ENCODE measurements at regions not wholly inside any gene's neighbourhood (a gene's known extent, or its start where the extent isn't known, plus 50 kb on each side); places are given as distances from the start of the nearest gene placed in this dataset.
"Not testable (repeated sequence)": the region's sequence is repeated elsewhere in the genome, so short reads cannot be mapped to it uniquely, and the experiment has no call there.

GRCh38 chr13:52324831-52325230 lies 81.1 kb downstream of the THSD1 start:
- DNase-seq; intact Hi-C loops (cut with DNase I); H3K9me3 ChIP-seq; H3K36me3 ChIP-seq; H3K4me3 ChIP-seq; H3K27ac ChIP-seq; H3K4me1 ChIP-seq; H3K27me3 ChIP-seq; ATAC-seq: not testable (repeated sequence)

- H3K36me3 ChIP-seq: no peaks in the 10 kb centered on the region
- intact Hi-C loops (cut with DNase I): no loop called here
- ATAC-seq: no peak
- no peak for DNase-seq
- no peaks in the 10 kb centered on the region for H3K27me3 ChIP-seq
- no peaks in the 10 kb centered on the region for H3K4me1 ChIP-seq
- H3K4me3 ChIP-seq: no peak overlapping the region
- H3K27ac ChIP-seq: no peak overlapping the region
- no peaks in the 10 kb centered on the region for H3K9me3 ChIP-seq
- no peak for TF ChIP-seq CTCF (IDR thresholded peaks at IDR 0.05)
These were observed 86.1 kb downstream of the THSD1 start for GRCh38 chr13:52319876-52320275.

- H3K4me1 ChIP-seq; DNase-seq; H3K27me3 ChIP-seq; H3K27ac ChIP-seq; H3K4me3 ChIP-seq; H3K36me3 ChIP-seq; H3K9me3 ChIP-seq; ATAC-seq; intact Hi-C loops (cut with DNase I): not testable (repeated sequence)
These were observed 96.1 kb downstream of the THSD1 start for GRCh38 chr13:52309833-52310232.

- DNase-seq; H3K4me1 ChIP-seq; H3K36me3 ChIP-seq; H3K9me3 ChIP-seq; ATAC-seq; H3K27ac ChIP-seq; H3K4me3 ChIP-seq; H3K27me3 ChIP-seq; intact Hi-C loops (cut with DNase I): not testable (repeated sequence)
These were observed 99.6 kb downstream of the THSD1 start for GRCh38 chr13:52306336-52306735.

- H3K27ac ChIP-seq; H3K4me1 ChIP-seq; H3K27me3 ChIP-seq; DNase-seq; ATAC-seq; H3K36me3 ChIP-seq; H3K9me3 ChIP-seq; H3K4me3 ChIP-seq; intact Hi-C loops (cut with DNase I): not testable (repeated sequence)
These were observed 102.9 kb downstream of the THSD1 start for GRCh38 chr13:52303098-52303497.

- H3K36me3 ChIP-seq; H3K4me1 ChIP-seq; intact Hi-C loops (cut with DNase I); H3K9me3 ChIP-seq; DNase-seq; ATAC-seq; H3K27me3 ChIP-seq; H3K27ac ChIP-seq; H3K4me3 ChIP-seq: not testable (repeated sequence)
These were observed 103.3 kb downstream of the THSD1 start for GRCh38 chr13:52302688-52303087.

GRCh38 chr13:52301810-52302400 lies 104.1 kb downstream of the THSD1 start:
- intact Hi-C loops (cut with DNase I); H3K4me3 ChIP-seq; H3K4me1 ChIP-seq; ATAC-seq; H3K27ac ChIP-seq; H3K27me3 ChIP-seq; H3K36me3 ChIP-seq; H3K9me3 ChIP-seq; DNase-seq: not testable (repeated sequence)

- H3K9me3 ChIP-seq; H3K4me1 ChIP-seq; DNase-seq; H3K27ac ChIP-seq; H3K27me3 ChIP-seq; H3K36me3 ChIP-seq; H3K4me3 ChIP-seq; ATAC-seq; intact Hi-C loops (cut with DNase I): not testable (repeated sequence)
These were observed 107.8 kb downstream of the THSD1 start for GRCh38 chr13:52298079-52298661.

GRCh38 chr13:52288891-52289290 lies 117.1 kb downstream of the THSD1 start:
- intact Hi-C loops (cut with DNase I); H3K27me3 ChIP-seq; H3K4me1 ChIP-seq; H3K36me3 ChIP-seq; ATAC-seq; H3K9me3 ChIP-seq; H3K27ac ChIP-seq; H3K4me3 ChIP-seq; DNase-seq: not testable (repeated sequence)

GRCh38 chr13:52281387-52281786 lies 122.0 kb upstream of the NEK3 start:
- H3K9me3 ChIP-seq; H3K36me3 ChIP-seq; intact Hi-C loops (cut with DNase I); H3K4me1 ChIP-seq; ATAC-seq; DNase-seq; H3K27ac ChIP-seq; H3K4me3 ChIP-seq; H3K27me3 ChIP-seq: not testable (repeated sequence)

GRCh38 chr13:52279408-52279807 lies 120.0 kb upstream of the NEK3 start:
- H3K36me3 ChIP-seq; H3K4me1 ChIP-seq; H3K27ac ChIP-seq; ATAC-seq; H3K9me3 ChIP-seq; DNase-seq; H3K4me3 ChIP-seq; intact Hi-C loops (cut with DNase I); H3K27me3 ChIP-seq: not testable (repeated sequence)

- intact Hi-C loops (cut with DNase I); H3K9me3 ChIP-seq; H3K4me3 ChIP-seq; ATAC-seq; H3K27me3 ChIP-seq; DNase-seq; H3K27ac ChIP-seq; H3K36me3 ChIP-seq; H3K4me1 ChIP-seq: not testable (repeated sequence)
These were observed 94.9 kb upstream of the NEK3 start for GRCh38 chr13:52254299-52254698.

- H3K27ac ChIP-seq; H3K9me3 ChIP-seq; ATAC-seq; H3K4me3 ChIP-seq; H3K27me3 ChIP-seq; DNase-seq; intact Hi-C loops (cut with DNase I); H3K36me3 ChIP-seq; H3K4me1 ChIP-seq: not testable (repeated sequence)
These were observed 81.4 kb upstream of the NEK3 start for GRCh38 chr13:52240752-52241151.

Measured in left lung (tissue), 4 donors.